Thymus (tissue), 11 donors: ENCODE measurements at regions not wholly inside any gene's neighbourhood (a gene's known extent, or its start where the extent isn't known, plus 50 kb on each side); places are given as distances from the start of the nearest gene placed in this dataset.

Experiments used
- DNase-seq, 9 donors: peaks; one replicate each; pipeline ENCODE4 v3.0.0-alpha.2; 2013; ENCODE audit warnings: low spot score in 9 of 9, low read depth in 6 of 9, missing footprints in 1 of 9
- H3K27ac ChIP-seq, 2 donors: one replicate each; pipeline ENCODE4 v1.5.1; 2013; ENCODE audit warnings: control low read depth in 1 of 2, low read depth in 1 of 2, low read length in 1 of 2, mild to moderate bottlenecking in 1 of 2, moderate library complexity in 1 of 2
- H3K27me3 ChIP-seq, 2 donors: one replicate each; pipeline ENCODE4 v1.5.1; 2013; ENCODE audit warnings: low read length in 1 of 2; ENCODE audit not compliant: control insufficient read depth in 2 of 2, insufficient read depth in 1 of 2
- H3K36me3 ChIP-seq, 2 donors: one replicate each; pipeline ENCODE4 v1.5.1; 2013; ENCODE audit warnings: low read length in 1 of 2, mild to moderate bottlenecking in 1 of 2, moderate library complexity in 1 of 2; ENCODE audit not compliant: control insufficient read depth in 2 of 2, insufficient read depth in 2 of 2
- H3K4me1 ChIP-seq, 2 donors: one replicate each; pipeline ENCODE4 v1.5.1; 2013; ENCODE audit warnings: low read length in 2 of 2; ENCODE audit not compliant: control insufficient read depth in 2 of 2, insufficient read depth in 2 of 2
- H3K4me3 ChIP-seq, 2 donors: one replicate each; pipeline ENCODE4 v1.5.1; 2013; ENCODE audit warnings: low read length in 2 of 2, control low read depth in 1 of 2, mild to moderate bottlenecking in 1 of 2
- H3K9me3 ChIP-seq, 2 donors: one replicate each; pipeline ENCODE4 v1.5.1; 2013; ENCODE audit warnings: low read length in 1 of 2, mild to moderate bottlenecking in 1 of 2; ENCODE audit not compliant: control insufficient read depth in 2 of 2, insufficient read depth in 1 of 2
- WGBS: extraction: QIAGEN DNeasy Blood & Tissue Kit; methylation state at CpG from one replicate; pipeline ENCODE4 v1.1.7; 2013; 5-methylcytosine and 5-hydroxymethylcytosine counted together
- donor health status: healthy.

GRCh38 chr5:73999297-73999696 lies 373.3 kb downstream of the ARHGEF28 start:
- 90% methylated on average over 3 of the region's 3 CpGs for WGBS
- DNase-seq, result no peak
- H3K36me3 ChIP-seq, result no peaks in the 10 kb centered on the region
- peaks cover 0 to 6% of the 10 kb centered on the region in 2 donors for H3K27me3 ChIP-seq
- no peaks in the 10 kb centered on the region for H3K4me1 ChIP-seq
- H3K4me3 ChIP-seq, result no peak overlapping the region
- H3K27ac ChIP-seq, result no peak overlapping the region
- H3K9me3 ChIP-seq, result no peaks in the 10 kb centered on the region

- Histone ChIP-seq H3K4me1 (no peaks in the 10 kb centered on the region), H3K4me3 (no peak overlapping the region), H3K36me3 (no peaks in the 10 kb centered on the region), H3K27me3 (peaks cover 0 to 6% of the 10 kb centered on the region in 2 donors), H3K9me3 (no peaks in the 10 kb centered on the region), H3K27ac (no peak overlapping the region)
- no peak for DNase-seq
- 84% methylated on average over 4 of the region's 4 CpGs for WGBS
Observed at GRCh38 chr5:73998489-73998888, 372.5 kb downstream of the ARHGEF28 start.

GRCh38 chr5:73997960-73998359 lies 372.0 kb downstream of the ARHGEF28 start:
- H3K36me3 ChIP-seq, result no peaks in the 10 kb centered on the region
- H3K4me1 ChIP-seq, result no peaks in the 10 kb centered on the region
- H3K27me3 ChIP-seq, result peaks cover 0 to 6% of the 10 kb centered on the region in 2 donors
- no peak overlapping the region for H3K4me3 ChIP-seq
- no peak overlapping the region for H3K27ac ChIP-seq
- no peak for DNase-seq
- H3K9me3 ChIP-seq, result no peaks in the 10 kb centered on the region

GRCh38 chr5:73996151-73996755 lies 370.3 kb downstream of the ARHGEF28 start:
- H3K4me3 ChIP-seq, result no peak overlapping the region
- H3K27ac ChIP-seq, result no peak overlapping the region
- H3K4me1 ChIP-seq, result no peaks in the 10 kb centered on the region
- no peaks in the 10 kb centered on the region for H3K36me3 ChIP-seq
- 71% methylated on average over 2 of the region's 2 CpGs for WGBS
- no peaks in the 10 kb centered on the region for H3K9me3 ChIP-seq
- peaks cover 0 to 6% of the 10 kb centered on the region in 2 donors for H3K27me3 ChIP-seq
- no peak for DNase-seq

- Histone ChIP-seq H3K27ac (no peak overlapping the region), H3K27me3 (peaks cover 0 to 2% of the 10 kb centered on the region in 2 donors), H3K4me3 (no peak overlapping the region), H3K4me1 (no peaks in the 10 kb centered on the region), H3K9me3 (no peaks in the 10 kb centered on the region), H3K36me3 (no peaks in the 10 kb centered on the region)
- WGBS, result 94% methylated on average over 2 of the region's 2 CpGs
- no peak for DNase-seq
Observed at GRCh38 chr5:73994963-73995362, 369.0 kb downstream of the ARHGEF28 start.
